Naive thymus-derived CD4-positive, alpha-beta T cell (primary cell): ENCODE measurements at regions not wholly inside any gene's neighbourhood (a gene's known extent, or its start where the extent isn't known, plus 50 kb on each side); places are given as distances from the start of the nearest gene placed in this dataset.

Experiments
- ATAC-seq: fragments of 150-1000 bp; cut with Tn5 transposase; 2 replicates; pipeline ENCODE4 v1.10.0; 2021; ENCODE audit warnings: mild to moderate bottlenecking, moderate library complexity
- CTCF ChIA-PET: fragments of 350-600 bp; sonication (Branson Sonifier 250); formaldehyde crosslinking; loops from one replicate; lab custom pipeline; 2021; ENCODE audit warnings: antibody characterized with exemption; lab: Charles Lee
- POLR2A ChIA-PET: fragments of 350-600 bp; sonication (Branson Sonifier 250); formaldehyde crosslinking; loops from one replicate; lab custom pipeline; 2021; ENCODE audit warnings: antibody characterized with exemption, inconsistent platforms; lab: Charles Lee
- DNase-seq, 9 donors: peaks; one replicate each; pipeline versions ENCODE4 v3.0.0 to v3.0.0-alpha.2; 2020 to 2022; ENCODE audit warnings: mixed read lengths in 1 of 9
- H3K27ac ChIP-seq: one replicate; pipeline ENCODE4 v1.7.0; 2013; ENCODE audit warnings: mild to moderate bottlenecking, low read depth, low read length, moderate library complexity
- H3K27me3 ChIP-seq, 2 donors: one replicate each; pipeline ENCODE4 v1.7.0; 2013; ENCODE audit warnings: low read length in 2 of 2, mild to moderate bottlenecking in 2 of 2, moderate library complexity in 2 of 2; ENCODE audit not compliant: control insufficient read depth in 2 of 2, insufficient read depth in 2 of 2
- H3K36me3 ChIP-seq, 3 experiments: 1 replicate in 2 of 3; 2 replicates in 1 of 3; pipeline ENCODE4 v1.7.0; 2013; ENCODE audit warnings: low read length in 3 of 3, mild to moderate bottlenecking in 3 of 3, moderate library complexity in 1 of 3; ENCODE audit not compliant: insufficient read depth in 3 of 3, control insufficient read depth in 2 of 3
- H3K4me1 ChIP-seq, 2 donors: one replicate each; pipeline ENCODE4 v1.7.0; 2013; ENCODE audit warnings: low read length in 2 of 2, mild to moderate bottlenecking in 2 of 2, moderate library complexity in 1 of 2; ENCODE audit not compliant: control insufficient read depth in 2 of 2, insufficient read depth in 2 of 2
- H3K4me3 ChIP-seq: 2 replicates; pipeline ENCODE4 v1.7.0; 2013; ENCODE audit warnings: mild to moderate bottlenecking, low read length
- H3K9me3 ChIP-seq, 3 experiments: 1 replicate in 2 of 3; 2 replicates in 1 of 3; pipeline ENCODE4 v1.7.0; 2013; ENCODE audit warnings: low read length in 3 of 3; ENCODE audit not compliant: control insufficient read depth in 2 of 3
- H3K27ac Mint-ChIP-seq, 9 donors: one replicate each; pipeline ENCODE4 v1.8.0; 2020 to 2022; ENCODE audit warnings: mixed read lengths in 9 of 9, mild to moderate bottlenecking in 8 of 9, moderate library complexity in 5 of 9, inconsistent platforms in 2 of 9
- H3K27me3 Mint-ChIP-seq, 5 donors: one replicate each; pipeline ENCODE4 v1.8.0; 2021 to 2022; ENCODE audit warnings: mixed read lengths in 5 of 5, mild to moderate bottlenecking in 1 of 5
- H3K36me3 Mint-ChIP-seq, 5 donors: one replicate each; pipeline ENCODE4 v1.8.0; 2020 to 2022; ENCODE audit warnings: mixed read lengths in 5 of 5, mild to moderate bottlenecking in 3 of 5, inconsistent platforms in 1 of 5
- H3K4me1 Mint-ChIP-seq, 7 donors: one replicate each; pipeline ENCODE4 v1.8.0; 2020 to 2022; ENCODE audit warnings: mixed read lengths in 7 of 7, mild to moderate bottlenecking in 3 of 7, inconsistent platforms in 1 of 7
- H3K4me3 Mint-ChIP-seq, 10 donors: one replicate each; pipeline ENCODE4 v1.8.0; 2020 to 2022; ENCODE audit warnings: mild to moderate bottlenecking in 10 of 10, mixed read lengths in 10 of 10, moderate library complexity in 6 of 10, inconsistent platforms in 2 of 10
- H3K9me3 Mint-ChIP-seq, 11 donors: one replicate each; pipeline ENCODE4 v1.8.0; 2020 to 2022; ENCODE audit warnings: mixed read lengths in 11 of 11, mild to moderate bottlenecking in 4 of 11, inconsistent platforms in 1 of 11, moderate library complexity in 1 of 11
- intact Hi-C, 2 donors: fragments of 100-400 bp; cut with micrococcal nuclease; formaldehyde crosslinking; loops; one replicate each; pipeline ENCODE4 v1.15.1; 2023

- Histone ChIP-seq H3K36me3 (no peaks in the 10 kb centered on the region), H3K4me3 (no peak overlapping the region), H3K4me1 (no peaks in the 10 kb centered on the region), H3K27me3 (no peaks in the 10 kb centered on the region), H3K27ac (no peak overlapping the region), H3K9me3 (no peaks in the 10 kb centered on the region)
- intact Hi-C loops, result no loop called here
- peaks cover 0 to 3% (median 0%) of the 10 kb centered on the region in 7 donors for H3K4me1 Mint-ChIP-seq
- ChIA-PET CTCF (interaction anchor here (0.7 to 2.6 kb wide), 5 partner anchors 26 to 172 kb away, joined by 3 to 8 read pairs (median 3); no protein-coding TSS in a partner anchor), POLR2A (no interaction called here)
- H3K27ac Mint-ChIP-seq, result no peak overlapping the region
- no peaks in the 10 kb centered on the region for H3K9me3 Mint-ChIP-seq
- no peak for DNase-seq
- ATAC-seq, result no peak
- H3K27me3 Mint-ChIP-seq, result peaks cover 20 to 69% (median 25%) of the 10 kb centered on the region in 5 donors
- H3K36me3 Mint-ChIP-seq, result no peaks in the 10 kb centered on the region
- no peak overlapping the region for H3K4me3 Mint-ChIP-seq
Observed at GRCh38 chr3:134302674-134303073, 52.0 kb upstream of the RYK start.

- H3K4me3 Mint-ChIP-seq, result no peak overlapping the region
- ChIA-PET POLR2A (no interaction called here), CTCF (no interaction called here)
- no peak for ATAC-seq
- Histone ChIP-seq H3K27ac (no peak overlapping the region), H3K36me3 (no peaks in the 10 kb centered on the region), H3K4me1 (no peaks in the 10 kb centered on the region), H3K9me3 (no peaks in the 10 kb centered on the region), H3K27me3 (no peaks in the 10 kb centered on the region), H3K4me3 (no peak overlapping the region)
- intact Hi-C loops, result loop anchor here in 1 of 2 donors (1.0 kb wide), 1 partner anchor 87 kb away; no protein-coding TSS in a partner anchor
- H3K27me3 Mint-ChIP-seq, result peaks cover 8 to 66% (median 19%) of the 10 kb centered on the region in 5 donors
- peaks cover 0 to 5% (median 0%) of the 10 kb centered on the region in 11 donors for H3K9me3 Mint-ChIP-seq
- H3K36me3 Mint-ChIP-seq, result no peaks in the 10 kb centered on the region
- no peak overlapping the region for H3K27ac Mint-ChIP-seq
- DNase-seq, result no peak
- peaks cover 0 to 3% (median 0%) of the 10 kb centered on the region in 7 donors for H3K4me1 Mint-ChIP-seq
Observed at GRCh38 chr3:134300520-134300919, 49.9 kb upstream of the RYK start.
